HEK293T (cell line): ENCODE measurements at regions not wholly inside any gene's neighbourhood (a gene's known extent, or its start where the extent isn't known, plus 50 kb on each side); places are given as distances from the start of the nearest gene placed in this dataset.

ENCODE experiments used
- BHLHE40 ChIP-seq: fragments of 450-650 bp; IDR thresholded peaks from 2 replicates; pipeline ENCODE4 v1.6.1; 2016; ENCODE audit warnings: mild to moderate bottlenecking, moderate library complexity, borderline replicate concordance
- CTBP1 ChIP-seq: fragments of 450-650 bp; IDR thresholded peaks from 2 replicates; pipeline ENCODE4 v1.6.1; 2016; ENCODE audit warnings: borderline replicate concordance
- ELF4 ChIP-seq: fragments of 450-650 bp; IDR thresholded peaks from 2 replicates; pipeline ENCODE4 v1.6.1; 2017; ENCODE audit warnings: antibody characterized with exemption
- FOXA1 ChIP-seq: fragments of 450-650 bp; IDR thresholded peaks from 2 replicates; pipeline ENCODE4 v1.6.1; 2016; ENCODE audit warnings: mild to moderate bottlenecking
- FOXK2 ChIP-seq: fragments of 450-650 bp; IDR thresholded peaks from 2 replicates; pipeline ENCODE4 v1.6.1; 2016; ENCODE audit warnings: mild to moderate bottlenecking
- FOXM1 ChIP-seq: fragments of 450-650 bp; IDR thresholded peaks from 2 replicates; pipeline ENCODE4 v1.6.1; 2017; ENCODE audit warnings: mild to moderate bottlenecking, borderline replicate concordance
- HDGF ChIP-seq: fragments of 450-650 bp; IDR thresholded peaks from 2 replicates; pipeline ENCODE4 v1.6.1; 2017; ENCODE audit warnings: antibody characterized with exemption, borderline replicate concordance
- L3MBTL2 ChIP-seq: fragments of 450-650 bp; conservative IDR thresholded peaks from 2 replicates; pipeline ENCODE4 v1.6.1; 2016; ENCODE audit warnings: mild to moderate bottlenecking
- NFRKB ChIP-seq: fragments of 450-650 bp; IDR thresholded peaks from 2 replicates; pipeline ENCODE4 v1.6.1; 2016; ENCODE audit warnings: mild to moderate bottlenecking, moderate library complexity
- SP1 ChIP-seq: fragments of 450-650 bp; IDR thresholded peaks from 2 replicates; pipeline ENCODE4 v1.6.1; 2017
- SUZ12 ChIP-seq: fragments of 450-650 bp; IDR thresholded peaks from 2 replicates; pipeline ENCODE4 v1.6.1; 2016; ENCODE audit warnings: mild to moderate bottlenecking
- TF ChIP-seq, protein P1 (sequence below): fragments of 450-650 bp; IDR thresholded peaks from 2 replicates; pipeline ENCODE4 v1.6.1; 2016

DNA sequence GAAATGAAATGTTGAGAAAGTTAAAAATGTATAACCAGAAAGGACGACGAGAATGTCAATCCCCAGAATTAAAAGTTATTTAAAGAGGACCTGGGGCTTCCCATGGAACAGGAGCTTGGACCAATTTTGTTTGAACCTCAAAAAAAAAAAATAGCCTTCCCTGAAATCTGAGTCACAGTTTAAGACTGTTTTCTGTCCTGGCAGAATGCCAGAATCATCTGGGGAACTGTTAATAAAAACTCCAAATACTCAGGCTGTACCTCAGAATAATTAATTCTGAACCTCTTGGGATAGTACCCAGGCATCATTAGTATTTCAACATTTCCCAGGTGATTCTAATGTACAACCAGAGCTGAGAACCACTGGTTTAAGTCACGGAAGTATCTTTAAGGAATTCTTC lies 102.2 kb upstream of the SLCO6A1 start:
- no peak for TF ChIP-seq ELF4
- no peak for TF ChIP-seq SUZ12
- no peak for TF ChIP-seq CTBP1
- TF ChIP-seq, protein P1, sequence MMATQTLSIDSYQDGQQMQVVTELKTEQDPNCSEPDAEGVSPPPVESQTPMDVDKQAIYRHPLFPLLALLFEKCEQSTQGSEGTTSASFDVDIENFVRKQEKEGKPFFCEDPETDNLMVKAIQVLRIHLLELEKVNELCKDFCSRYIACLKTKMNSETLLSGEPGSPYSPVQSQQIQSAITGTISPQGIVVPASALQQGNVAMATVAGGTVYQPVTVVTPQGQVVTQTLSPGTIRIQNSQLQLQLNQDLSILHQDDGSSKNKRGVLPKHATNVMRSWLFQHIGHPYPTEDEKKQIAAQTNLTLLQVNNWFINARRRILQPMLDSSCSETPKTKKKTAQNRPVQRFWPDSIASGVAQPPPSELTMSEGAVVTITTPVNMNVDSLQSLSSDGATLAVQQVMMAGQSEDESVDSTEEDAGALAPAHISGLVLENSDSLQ, result no peak
- no peak for TF ChIP-seq HDGF
- TF ChIP-seq L3MBTL2, result no peak
- TF ChIP-seq FOXA1, result no peak
- TF ChIP-seq FOXM1, result no peak
- TF ChIP-seq BHLHE40, result no peak
- TF ChIP-seq SP1, result no peak
- TF ChIP-seq NFRKB, result no peak
- TF ChIP-seq FOXK2, result no peak
